CD14-positive monocyte (primary cell): ENCODE measurements at regions not wholly inside any gene's neighbourhood (a gene's known extent, or its start where the extent isn't known, plus 50 kb on each side); places are given as distances from the start of the nearest gene placed in this dataset.

Source experiments
- DNase-seq, 3 donors: peaks; one replicate each; pipeline ENCODE4 v3.0.0-alpha.2; 2011 to 2022
- H2AFZ ChIP-seq: 2 replicates; pipeline ENCODE4 v1.6.0; 2012; ENCODE audit warnings: mild to moderate bottlenecking, low read depth, low read length, inconsistent platforms; ENCODE audit not compliant: insufficient read depth, poor library complexity, severe bottlenecking
- H3K27ac ChIP-seq, 2 donors: 1 replicate in 1 of 2; 2 replicates in 1 of 2; pipeline ENCODE4 v1.5.1; 2012 to 2013; ENCODE audit warnings: low read length in 2 of 2, control low read depth in 1 of 2, inconsistent platforms in 1 of 2, low read depth in 1 of 2, mild to moderate bottlenecking in 1 of 2
- H3K27me3 ChIP-seq, 2 donors: one replicate each; pipeline versions ENCODE4 v1.6.0 to v1.6.1; 2011 to 2013; ENCODE audit warnings: low read length in 2 of 2; ENCODE audit not compliant: control insufficient read depth in 2 of 2, insufficient read depth in 2 of 2
- H3K36me3 ChIP-seq, 2 donors: replicated peaks in 1 of 2; 1 replicate in 1 of 2; 2 replicates in 1 of 2; pipeline versions ENCODE4 v1.5.1 to v1.6.1; 2012 to 2013; ENCODE audit warnings: low read length in 2 of 2, control low read depth in 1 of 2, inconsistent platforms in 1 of 2, mild to moderate bottlenecking in 1 of 2; ENCODE audit not compliant: insufficient read depth in 2 of 2, control insufficient read depth in 1 of 2
- H3K4me1 ChIP-seq, 2 donors: 1 replicate in 1 of 2; 2 replicates in 1 of 2; pipeline versions ENCODE4 v1.5.1 to v1.6.1; 2012 to 2013; ENCODE audit warnings: low read length in 2 of 2, control low read depth in 1 of 2, inconsistent platforms in 1 of 2, mild to moderate bottlenecking in 1 of 2, moderate library complexity in 1 of 2; ENCODE audit not compliant: insufficient read depth in 2 of 2, control insufficient read depth in 1 of 2
- H3K4me2 ChIP-seq: replicated peaks from 2 replicates; pipeline ENCODE3; 2012; ENCODE audit warnings: low read length, moderate library complexity, mild to moderate bottlenecking; ENCODE audit not compliant: poor library complexity, severe bottlenecking; ENCODE audit errors: extremely low read depth
- H3K4me3 ChIP-seq, 3 experiments: fragments of 200-600 bp in 1 of 3; sonication (generic) in 1 of 3; replicated peaks in 1 of 3; 1 replicate in 2 of 3; 2 replicates in 1 of 3; pipeline ENCODE4 v1.5.1; 2011 to 2013; ENCODE audit warnings: low read length in 3 of 3, mild to moderate bottlenecking in 3 of 3, control low read depth in 2 of 3, low read depth in 2 of 3, inconsistent platforms in 1 of 3, moderate library complexity in 1 of 3
- H3K79me2 ChIP-seq: 2 replicates; pipeline ENCODE4 v1.6.0; 2012; ENCODE audit warnings: mild to moderate bottlenecking, control low read depth, inconsistent platforms, low read length, moderate library complexity; ENCODE audit not compliant: insufficient read depth
- H3K9ac ChIP-seq: 2 replicates; pipeline ENCODE4 v1.6.0; 2017; ENCODE audit warnings: low read length, mild to moderate bottlenecking; ENCODE audit not compliant: insufficient read depth, poor library complexity, severe bottlenecking
- H3K9me3 ChIP-seq, 2 donors: replicated peaks in 1 of 2; 1 replicate in 1 of 2; 2 replicates in 1 of 2; pipeline versions ENCODE4 v1.5.1 to v1.6.1; 2012 to 2013; ENCODE audit warnings: low read length in 2 of 2, control low read depth in 1 of 2; ENCODE audit not compliant: control insufficient read depth in 1 of 2, insufficient read depth in 1 of 2
- H4K20me1 ChIP-seq: 2 replicates; pipeline ENCODE4 v1.6.0; 2012; ENCODE audit warnings: mild to moderate bottlenecking, low read length, control low read depth, moderate library complexity; ENCODE audit not compliant: insufficient read depth
- H3K27ac Mint-ChIP-seq, 7 donors: one replicate each; pipeline ENCODE4 v1.8.0; 2020; ENCODE audit warnings: mild to moderate bottlenecking in 7 of 7, mixed read lengths in 7 of 7, moderate library complexity in 6 of 7, inconsistent platforms in 2 of 7
- H3K27me3 Mint-ChIP-seq, 3 donors: one replicate each; pipeline ENCODE4 v1.8.0; 2021 to 2022; ENCODE audit warnings: low read depth in 3 of 3, mild to moderate bottlenecking in 3 of 3, mixed read lengths in 3 of 3, moderate library complexity in 3 of 3, inconsistent platforms in 1 of 3
- H3K36me3 Mint-ChIP-seq, 2 donors: one replicate each; pipeline ENCODE4 v1.8.0; 2020; ENCODE audit warnings: mixed read lengths in 2 of 2, inconsistent platforms in 1 of 2, mild to moderate bottlenecking in 1 of 2
- H3K4me1 Mint-ChIP-seq: one replicate; pipeline ENCODE4 v1.8.0; 2020; ENCODE audit warnings: mild to moderate bottlenecking, mixed read lengths
- H3K4me3 Mint-ChIP-seq, 2 donors: one replicate each; pipeline ENCODE4 v1.8.0; 2020; ENCODE audit warnings: mild to moderate bottlenecking in 2 of 2, mixed read lengths in 2 of 2, moderate library complexity in 1 of 2
- H3K9me3 Mint-ChIP-seq, 7 donors: one replicate each; pipeline ENCODE4 v1.8.0; 2020 to 2022; ENCODE audit warnings: mixed read lengths in 7 of 7, mild to moderate bottlenecking in 6 of 7, moderate library complexity in 6 of 7, inconsistent platforms in 2 of 7
- CTCF ChIP-seq: fragments of 200-600 bp; IDR thresholded peaks from one replicate; pipeline ENCODE4 v1.8.0; 2022; ENCODE audit warnings: antibody characterized with exemption, mild to moderate bottlenecking
- WGBS: methylation state at CpG from one replicate; pipeline ENCODE4 v1.1.5; 2013; ENCODE audit warnings: missing lambda C conversion rate; ENCODE audit not compliant: insufficient coverage; 5-methylcytosine and 5-hydroxymethylcytosine counted together
- intact Hi-C, 2 donors: fragments of 100-400 bp; cut with micrococcal nuclease; formaldehyde crosslinking; loops; one replicate each; pipeline versions ENCODE4 v1.15.0 to v1.15.1; 2023

DNA sequence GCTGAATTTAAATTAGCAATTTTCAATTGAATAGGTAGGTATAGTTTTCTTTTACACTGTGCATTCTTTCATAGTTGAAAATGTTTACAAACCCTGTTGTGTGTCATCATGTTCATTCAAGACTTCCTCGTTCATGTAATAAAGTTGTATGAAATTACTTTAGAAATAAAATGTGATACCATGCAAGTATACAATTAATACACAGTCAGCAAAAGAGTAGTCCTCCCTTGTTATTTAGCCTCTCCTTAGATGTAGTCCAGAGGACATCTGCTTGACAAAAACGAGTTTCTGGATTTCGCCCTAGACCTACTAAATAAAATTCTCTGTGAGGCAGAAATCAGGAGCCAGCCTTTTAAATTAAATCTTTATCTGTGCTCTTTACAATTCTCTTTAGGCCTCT lies 231.6 kb downstream of the CXXC4 start:
- Histone ChIP-seq H3K9me3 (peaks cover 0 to 4% of the 10 kb centered on the region in 2 donors), H3K4me1 (no peaks in the 10 kb centered on the region), H3K79me2 (no peaks in the 10 kb centered on the region), H3K36me3 (no peaks in the 10 kb centered on the region), H3K4me2 (no peak overlapping the region), H2AFZ (no peak overlapping the region), H4K20me1 (no peaks in the 10 kb centered on the region), H3K27ac (no peak overlapping the region), H3K4me3 (no peak overlapping the region), H3K9ac (no peak overlapping the region), H3K27me3 (no peaks in the 10 kb centered on the region)
- DNase-seq: no peak
- TF ChIP-seq CTCF: no peak
- H3K27me3 Mint-ChIP-seq: no peaks in the 10 kb centered on the region
- peaks cover 0 to 8% (median 0%) of the 10 kb centered on the region in 7 donors for H3K9me3 Mint-ChIP-seq
- intact Hi-C loops: no loop called here
- WGBS: 90% methylated on average over 2 of the region's 3 CpGs
- H3K4me1 Mint-ChIP-seq: no peaks in the 10 kb centered on the region
- H3K4me3 Mint-ChIP-seq: no peak overlapping the region
- H3K36me3 Mint-ChIP-seq: no peaks in the 10 kb centered on the region
- H3K27ac Mint-ChIP-seq: no peak overlapping the region

- no peak overlapping the region for H3K9ac ChIP-seq
- no peaks in the 10 kb centered on the region for H3K4me1 ChIP-seq
- H3K9me3 ChIP-seq: peaks cover 0 to 3% of the 10 kb centered on the region in 2 donors
- H4K20me1 ChIP-seq: no peaks in the 10 kb centered on the region
- no peak overlapping the region for H3K4me3 Mint-ChIP-seq
- no peak overlapping the region for H3K27ac ChIP-seq
- TF ChIP-seq CTCF: no peak
- no peak overlapping the region for H3K4me2 ChIP-seq
- WGBS: no CpG with 5 or more reads among the region's 2 CpGs
- H3K27ac Mint-ChIP-seq: no peak overlapping the region
- no peaks in the 10 kb centered on the region for H3K79me2 ChIP-seq
- DNase-seq: no peak
- H3K36me3 ChIP-seq: no peaks in the 10 kb centered on the region
- no peaks in the 10 kb centered on the region for H3K27me3 Mint-ChIP-seq
- no peaks in the 10 kb centered on the region for H3K4me1 Mint-ChIP-seq
- H2AFZ ChIP-seq: no peak overlapping the region
- H3K4me3 ChIP-seq: no peak overlapping the region
- intact Hi-C loops: no loop called here
- H3K27me3 ChIP-seq: no peaks in the 10 kb centered on the region
- H3K36me3 Mint-ChIP-seq: no peaks in the 10 kb centered on the region
- peaks cover 0 to 7% (median 0%) of the 10 kb centered on the region in 7 donors for H3K9me3 Mint-ChIP-seq
These were observed 232.0 kb downstream of the CXXC4 start for GRCh38 chr4:104262678-104263077.
